ENCODE measurements at regions not wholly inside any gene's neighbourhood (a gene's known extent, or its start where the extent isn't known, plus 50 kb on each side); places are given as distances from the start of the nearest gene placed in this dataset.

- no peak for TF ChIP-seq ZBTB40 (IDR thresholded peaks at IDR 0.05)
- TF ChIP-seq ZBTB40 (CRISPR knock-in tag; IDR thresholded peaks at IDR 0.05), result no peak
Observed at GRCh38 chr4:52317361-52317879, 266.3 kb downstream of the SPATA18 start (continued).

GRCh38 chr4:52317981-52318380, 266.9 kb downstream of the SPATA18 start:
- H3K9ac ChIP-seq (ENCODE audit: insufficient read depth in 1 of 2, low read depth in 2 of 2, low read length in 2 of 2), result no peak overlapping the region
- in situ Hi-C loops (cut with MboI) (no loop called here), intact Hi-C loops (cut with micrococcal nuclease) (no loop called here)
- H3K79me2 ChIP-seq (ENCODE audit: control insufficient read depth, insufficient read depth, low read length), result no peaks in the 10 kb centered on the region
- H4K20me1 ChIP-seq (replicated peaks; ENCODE audit: control insufficient read depth, insufficient read depth, low read length), result no peaks in the 10 kb centered on the region
- ChIA-PET POLR2A (no interaction called here), CTCF (ENCODE audit: low intra/inter-chr PET ratio) (no interaction called here)
- H3K9me3 ChIP-seq (replicated peaks; ENCODE audit: control insufficient read depth, insufficient read depth, low read depth, low read length), result no peaks in the 10 kb centered on the region
- H3K4me1 ChIP-seq (replicated peaks in 1 of 2; ENCODE audit: control insufficient read depth in 2 of 2, insufficient read depth in 2 of 2, low read length in 2 of 2), result no peaks in the 10 kb centered on the region
- H3K9me1 ChIP-seq (ENCODE audit: control insufficient read depth, insufficient read depth, low read length), result no peaks in the 10 kb centered on the region
- no peak for DNase-seq (ENCODE audit: extremely low read depth in 1 of 4, low spot score in 3 of 4)
- no peak overlapping the region for H2AFZ ChIP-seq (ENCODE audit: low read depth, low read length)
- H3K27ac ChIP-seq (ENCODE audit: extremely low read depth, low read depth, low read length), result no peak overlapping the region
- H3K4me3 ChIP-seq, result no peak overlapping the region
- H3K27me3 ChIP-seq (ENCODE audit: control insufficient read depth in 2 of 2, insufficient read depth in 2 of 2, low read length in 2 of 2), result no peaks in the 10 kb centered on the region
- H3K36me3 ChIP-seq (ENCODE audit: control insufficient read depth, insufficient read depth, low read length), result no peaks in the 10 kb centered on the region
- FAIRE-seq, result no peak
- no TSS peak for BruUV-seq (replicated peaks)
- no peak for ATAC-seq
- no peak overlapping the region for H3K4me2 ChIP-seq (ENCODE audit: insufficient read depth, low read length)
- TF ChIP-seq NCOA1 (IDR thresholded peaks at IDR 0.05; ENCODE audit: low read depth) (no peak), RBM39 (optimal IDR thresholded peaks at IDR 0.05; ENCODE audit: low read depth, low read length) (no peak), VEZF1 (CRISPR knock-in tag; IDR thresholded peaks at IDR 0.05) (no peak), ZMIZ1 (IDR thresholded peaks at IDR 0.05; ENCODE audit: low read depth in 2 of 2, low read length in 2 of 2) (no peak), NFATC3 (IDR thresholded peaks at IDR 0.05) (no peak)
